ENCODE measurements at regions not wholly inside any gene's neighbourhood (a gene's known extent, or its start where the extent isn't known, plus 50 kb on each side); places are given as distances from the start of the nearest gene placed in this dataset.

DNA sequence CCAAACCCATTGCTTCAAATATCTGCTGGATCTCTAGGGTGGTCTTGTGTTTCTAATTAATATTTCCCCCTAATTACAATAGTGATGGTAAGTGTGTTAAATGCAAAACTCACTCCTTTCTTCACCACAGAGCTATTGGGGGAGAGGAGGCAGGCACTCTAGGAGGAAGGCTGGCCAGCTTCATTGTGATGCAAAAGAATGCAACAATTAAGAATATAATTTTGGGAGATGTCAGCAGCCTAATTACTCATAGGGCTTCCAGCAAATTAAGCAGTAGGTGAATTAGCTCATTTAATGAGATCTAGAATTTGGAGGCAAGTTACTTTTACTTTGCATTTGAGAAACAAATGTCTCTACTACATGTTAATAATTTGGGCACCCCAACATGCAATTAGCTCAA, 560.4 kb upstream of the DAB1 start:
- Mint-ChIP-seq H3K9me3 (no peaks in the 10 kb centered on the region), H3K4me3 (no peak overlapping the region), H3K36me3 (ENCODE audit: low read depth) (no peaks in the 10 kb centered on the region), H3K4me1 (peaks cover 10% of the 10 kb centered on the region), H3K27me3 (peaks cover 4% of the 10 kb centered on the region), H3K27ac (no peak overlapping the region)
- ChIA-PET POLR2A (no interaction called here), CTCF (no interaction called here)
- TF ChIP-seq, protein P1, sequence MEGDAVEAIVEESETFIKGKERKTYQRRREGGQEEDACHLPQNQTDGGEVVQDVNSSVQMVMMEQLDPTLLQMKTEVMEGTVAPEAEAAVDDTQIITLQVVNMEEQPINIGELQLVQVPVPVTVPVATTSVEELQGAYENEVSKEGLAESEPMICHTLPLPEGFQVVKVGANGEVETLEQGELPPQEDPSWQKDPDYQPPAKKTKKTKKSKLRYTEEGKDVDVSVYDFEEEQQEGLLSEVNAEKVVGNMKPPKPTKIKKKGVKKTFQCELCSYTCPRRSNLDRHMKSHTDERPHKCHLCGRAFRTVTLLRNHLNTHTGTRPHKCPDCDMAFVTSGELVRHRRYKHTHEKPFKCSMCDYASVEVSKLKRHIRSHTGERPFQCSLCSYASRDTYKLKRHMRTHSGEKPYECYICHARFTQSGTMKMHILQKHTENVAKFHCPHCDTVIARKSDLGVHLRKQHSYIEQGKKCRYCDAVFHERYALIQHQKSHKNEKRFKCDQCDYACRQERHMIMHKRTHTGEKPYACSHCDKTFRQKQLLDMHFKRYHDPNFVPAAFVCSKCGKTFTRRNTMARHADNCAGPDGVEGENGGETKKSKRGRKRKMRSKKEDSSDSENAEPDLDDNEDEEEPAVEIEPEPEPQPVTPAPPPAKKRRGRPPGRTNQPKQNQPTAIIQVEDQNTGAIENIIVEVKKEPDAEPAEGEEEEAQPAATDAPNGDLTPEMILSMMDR (IDR thresholded peaks at IDR 0.05): no peak
- DNase-seq (no peak), ATAC-seq (ENCODE audit: low read depth) (no peak)
- intact Hi-C loops (cut with micrococcal nuclease): no loop called here

DNA sequence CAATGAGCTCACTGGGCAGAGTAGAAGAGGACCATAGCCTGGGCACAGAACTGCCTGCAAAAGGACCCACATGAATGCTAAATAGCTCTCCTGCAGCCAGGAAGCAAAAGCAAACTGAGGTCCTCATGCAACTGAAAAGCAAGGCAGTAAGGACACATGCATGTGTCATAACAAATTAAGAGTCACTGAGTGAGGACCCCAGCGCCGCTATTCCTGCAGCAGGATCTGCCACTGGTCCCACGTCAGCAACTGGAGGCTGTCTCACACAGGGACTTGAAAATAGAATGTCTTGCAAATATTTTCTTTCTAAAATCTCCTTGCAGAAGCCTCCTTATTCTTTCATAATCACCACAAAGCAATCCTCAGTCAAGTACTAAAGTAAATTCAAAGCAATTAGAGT, 559.6 kb upstream of the DAB1 start:
- ATAC-seq (ENCODE audit: low read depth): no peak
- H3K9me3 Mint-ChIP-seq: no peaks in the 10 kb centered on the region
- TF ChIP-seq, protein P1 (IDR thresholded peaks at IDR 0.05): no peak
- H3K4me1 Mint-ChIP-seq: peaks cover 10% of the 10 kb centered on the region
- no peak overlapping the region for H3K27ac Mint-ChIP-seq
- peaks cover 3% of the 10 kb centered on the region for H3K27me3 Mint-ChIP-seq
- POLR2A ChIA-PET: no interaction called here
- H3K4me3 Mint-ChIP-seq: no peak overlapping the region
- no peaks in the 10 kb centered on the region for H3K36me3 Mint-ChIP-seq (ENCODE audit: low read depth)
- intact Hi-C loops (cut with micrococcal nuclease): no loop called here
- CTCF ChIA-PET: no interaction called here
- DNase-seq: no peak

DNA sequence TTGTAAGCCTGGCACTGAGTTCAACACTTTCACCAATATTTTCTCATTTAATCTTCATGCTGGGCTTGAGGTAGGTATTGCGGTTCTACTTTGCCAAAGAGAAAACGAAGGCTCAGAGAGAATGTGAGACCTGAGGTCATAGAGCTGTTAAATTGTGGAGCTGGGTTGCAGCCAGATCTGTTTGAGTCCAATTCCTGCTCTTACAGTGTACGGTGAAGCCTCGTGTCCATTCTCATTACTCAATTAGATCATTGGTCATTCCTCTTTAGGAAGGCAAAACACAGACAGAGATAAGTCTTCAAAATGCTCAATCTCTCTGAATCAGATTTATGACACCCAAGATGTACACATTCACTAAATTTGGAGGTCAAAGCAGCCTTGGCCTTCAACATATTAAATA, 559.0 kb upstream of the DAB1 start:
- intact Hi-C loops (cut with micrococcal nuclease): no loop called here
- DNase-seq (no peak), ATAC-seq (ENCODE audit: low read depth) (no peak)
- TF ChIP-seq, protein P1 (IDR thresholded peaks at IDR 0.05): no peak
- H3K4me3 Mint-ChIP-seq: no peak overlapping the region
- peaks cover 3% of the 10 kb centered on the region for H3K27me3 Mint-ChIP-seq
- ChIA-PET POLR2A (no interaction called here), CTCF (no interaction called here)
- no peak overlapping the region for H3K27ac Mint-ChIP-seq
- no peaks in the 10 kb centered on the region for H3K9me3 Mint-ChIP-seq
- no peaks in the 10 kb centered on the region for H3K36me3 Mint-ChIP-seq (ENCODE audit: low read depth)
- H3K4me1 Mint-ChIP-seq: peaks cover 10% of the 10 kb centered on the region

DNA sequence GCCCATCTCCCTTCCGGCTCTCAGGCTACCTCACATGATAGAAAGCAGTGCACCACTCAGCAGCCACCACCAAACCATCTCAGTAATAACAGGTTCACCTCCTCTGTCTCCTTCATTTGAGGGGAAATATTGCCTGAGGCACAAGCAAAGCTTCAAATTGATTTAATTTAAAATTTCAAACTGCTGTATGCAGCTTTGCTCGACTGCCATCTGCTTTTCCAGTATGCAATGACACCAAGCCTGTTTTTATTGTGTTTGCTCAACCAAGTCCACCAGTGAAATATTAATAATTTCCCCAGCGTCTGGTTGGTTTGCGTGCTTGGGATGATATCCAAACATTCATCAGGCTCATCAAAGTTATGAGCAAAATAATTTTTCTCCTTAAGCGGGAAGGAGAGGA, 552.4 kb upstream of the DAB1 start:
- ATAC-seq (ENCODE audit: low read depth): no peak
- POLR2A ChIA-PET: no interaction called here
- no peaks in the 10 kb centered on the region for H3K36me3 Mint-ChIP-seq (ENCODE audit: low read depth)
- no peak overlapping the region for H3K27ac Mint-ChIP-seq
- H3K4me3 Mint-ChIP-seq: no peak overlapping the region
- intact Hi-C loops (cut with micrococcal nuclease): no loop called here
- peaks cover 6% of the 10 kb centered on the region for H3K9me3 Mint-ChIP-seq
- H3K4me1 Mint-ChIP-seq: no peaks in the 10 kb centered on the region
- TF ChIP-seq, protein P1 (IDR thresholded peaks at IDR 0.05): no peak
- DNase-seq: no peak
- CTCF ChIA-PET: no interaction called here
- H3K27me3 Mint-ChIP-seq: peaks cover 3% of the 10 kb centered on the region

DNA sequence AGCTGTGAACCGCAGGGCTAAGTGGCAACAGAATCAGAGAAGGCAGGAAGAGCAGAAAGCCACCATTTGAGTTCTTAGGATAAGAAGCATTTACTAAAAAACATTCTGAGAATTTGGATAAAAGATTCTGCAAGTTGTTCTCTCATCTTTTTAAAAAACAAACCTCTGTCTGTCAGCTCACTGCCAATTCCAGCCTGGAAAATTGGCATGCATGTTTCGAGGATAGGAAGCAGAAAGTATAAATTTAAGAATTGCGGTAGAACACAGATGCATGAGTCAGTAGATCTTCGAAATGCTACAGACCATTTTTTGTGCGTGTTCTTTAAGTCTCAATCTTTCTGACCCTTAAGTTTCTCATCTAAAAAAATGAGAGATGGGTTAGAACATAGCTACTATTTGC, 544.5 kb upstream of the DAB1 start:
- Mint-ChIP-seq H3K4me1 (no peaks in the 10 kb centered on the region), H3K4me3 (no peak overlapping the region), H3K9me3 (peaks cover 3% of the 10 kb centered on the region), H3K27ac (no peak overlapping the region), H3K36me3 (ENCODE audit: low read depth) (no peaks in the 10 kb centered on the region), H3K27me3 (peaks cover 2% of the 10 kb centered on the region)
- DNase-seq (no peak), ATAC-seq (ENCODE audit: low read depth) (no peak)
- intact Hi-C loops (cut with micrococcal nuclease): no loop called here
- CTCF ChIA-PET: no interaction called here
- POLR2A ChIA-PET: no interaction called here
- TF ChIP-seq, protein P1 (IDR thresholded peaks at IDR 0.05): no peak
